ENCODE measurements at regions not wholly inside any gene's neighbourhood (a gene's known extent, or its start where the extent isn't known, plus 50 kb on each side); places are given as distances from the start of the nearest gene placed in this dataset.

DNA sequence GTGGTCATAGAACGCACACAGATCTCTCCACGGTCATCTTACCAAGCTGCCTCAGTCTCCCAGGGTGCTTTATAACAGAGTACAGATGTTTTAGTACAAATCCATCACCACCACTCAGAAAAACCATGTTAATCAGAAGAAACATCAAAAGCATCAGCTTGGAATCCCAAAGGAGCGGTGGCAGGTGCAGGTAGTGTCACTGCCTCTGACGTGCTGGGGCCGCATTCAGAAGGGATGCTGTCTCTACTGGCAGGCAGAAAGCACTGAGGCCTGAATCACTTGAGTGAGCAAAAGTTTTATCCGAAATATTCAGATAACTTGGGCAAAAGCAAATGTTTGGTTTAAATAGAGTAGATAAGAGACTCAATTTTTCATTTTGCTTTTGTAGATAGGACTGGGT is 448.4 kb upstream of the ZNF608 start:
- no peak for DNase-seq (ENCODE audit: low read depth, low spot score)
- TF ChIP-seq, protein P1, sequence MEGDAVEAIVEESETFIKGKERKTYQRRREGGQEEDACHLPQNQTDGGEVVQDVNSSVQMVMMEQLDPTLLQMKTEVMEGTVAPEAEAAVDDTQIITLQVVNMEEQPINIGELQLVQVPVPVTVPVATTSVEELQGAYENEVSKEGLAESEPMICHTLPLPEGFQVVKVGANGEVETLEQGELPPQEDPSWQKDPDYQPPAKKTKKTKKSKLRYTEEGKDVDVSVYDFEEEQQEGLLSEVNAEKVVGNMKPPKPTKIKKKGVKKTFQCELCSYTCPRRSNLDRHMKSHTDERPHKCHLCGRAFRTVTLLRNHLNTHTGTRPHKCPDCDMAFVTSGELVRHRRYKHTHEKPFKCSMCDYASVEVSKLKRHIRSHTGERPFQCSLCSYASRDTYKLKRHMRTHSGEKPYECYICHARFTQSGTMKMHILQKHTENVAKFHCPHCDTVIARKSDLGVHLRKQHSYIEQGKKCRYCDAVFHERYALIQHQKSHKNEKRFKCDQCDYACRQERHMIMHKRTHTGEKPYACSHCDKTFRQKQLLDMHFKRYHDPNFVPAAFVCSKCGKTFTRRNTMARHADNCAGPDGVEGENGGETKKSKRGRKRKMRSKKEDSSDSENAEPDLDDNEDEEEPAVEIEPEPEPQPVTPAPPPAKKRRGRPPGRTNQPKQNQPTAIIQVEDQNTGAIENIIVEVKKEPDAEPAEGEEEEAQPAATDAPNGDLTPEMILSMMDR (IDR thresholded peaks at IDR 0.05; ENCODE audit: insufficient read depth, low read length, missing control alignments) = no peak
- POLR2A ChIA-PET = no interaction called here
- CTCF ChIA-PET = no interaction called here
- H3K4me3 ChIP-seq (ENCODE audit: low read depth, low read length) = no peak overlapping the region

DNA sequence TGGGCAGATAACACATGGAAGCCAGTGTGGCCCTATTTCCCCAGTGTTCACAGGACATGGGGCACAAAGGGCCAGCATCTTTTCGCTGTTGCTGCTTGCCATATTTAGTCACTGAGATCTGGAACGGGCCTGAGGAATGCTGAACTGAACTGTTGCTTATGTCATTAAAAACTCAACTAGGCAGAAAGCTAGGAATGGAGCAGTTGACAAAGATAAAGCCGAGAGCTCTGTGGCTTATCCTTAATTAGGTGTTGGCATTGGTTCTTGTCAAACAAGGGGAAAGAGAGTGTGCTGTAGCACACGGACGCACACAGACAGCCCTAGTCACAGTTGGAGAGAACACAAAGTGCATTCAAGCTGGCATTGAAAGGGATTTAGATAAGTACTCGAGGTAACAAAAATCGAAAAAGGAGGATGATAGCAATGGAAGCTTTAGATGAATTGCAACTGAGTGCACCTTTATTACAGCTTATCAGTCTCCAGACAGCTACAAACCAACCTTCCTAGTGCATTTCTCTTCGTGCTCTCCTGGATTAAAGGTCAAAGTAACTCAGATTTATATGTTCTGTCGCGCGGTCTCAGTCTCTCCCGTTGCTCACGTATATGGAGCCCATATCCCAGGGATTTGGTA is 450.2 kb upstream of the ZNF608 start:
- ChIA-PET POLR2A (no interaction called here), CTCF (no interaction called here)
- TF ChIP-seq, protein P1 (IDR thresholded peaks at IDR 0.05; ENCODE audit: insufficient read depth, low read length, missing control alignments) = no peak
- H3K4me3 ChIP-seq (ENCODE audit: low read depth, low read length) = no peak overlapping the region
- no peak for DNase-seq (ENCODE audit: low read depth, low spot score)

DNA sequence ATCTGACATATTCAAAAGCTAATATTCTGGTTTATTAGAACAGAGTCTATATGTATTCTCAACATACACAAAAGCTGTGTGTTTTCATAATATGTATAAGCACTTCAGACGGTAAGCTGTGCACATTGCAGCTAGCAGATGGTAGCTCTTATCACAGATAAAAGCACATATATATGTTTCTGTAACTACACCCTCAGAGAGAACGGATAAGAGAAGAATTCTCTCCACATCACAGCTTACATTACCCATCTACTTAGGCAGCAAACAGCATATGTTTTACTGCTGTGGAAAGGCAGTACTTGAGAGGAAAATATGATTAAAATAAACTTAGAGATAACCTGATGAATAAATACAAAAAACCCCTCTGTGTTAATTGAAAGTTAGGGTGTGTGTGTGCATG is 450.9 kb upstream of the ZNF608 start:
- ChIA-PET CTCF (no interaction called here), POLR2A (no interaction called here)
- no peak for DNase-seq (ENCODE audit: low read depth, low spot score)
- no peak overlapping the region for H3K4me3 ChIP-seq (ENCODE audit: low read depth, low read length)
- TF ChIP-seq, protein P1 (IDR thresholded peaks at IDR 0.05; ENCODE audit: insufficient read depth, low read length, missing control alignments) = no peak

DNA sequence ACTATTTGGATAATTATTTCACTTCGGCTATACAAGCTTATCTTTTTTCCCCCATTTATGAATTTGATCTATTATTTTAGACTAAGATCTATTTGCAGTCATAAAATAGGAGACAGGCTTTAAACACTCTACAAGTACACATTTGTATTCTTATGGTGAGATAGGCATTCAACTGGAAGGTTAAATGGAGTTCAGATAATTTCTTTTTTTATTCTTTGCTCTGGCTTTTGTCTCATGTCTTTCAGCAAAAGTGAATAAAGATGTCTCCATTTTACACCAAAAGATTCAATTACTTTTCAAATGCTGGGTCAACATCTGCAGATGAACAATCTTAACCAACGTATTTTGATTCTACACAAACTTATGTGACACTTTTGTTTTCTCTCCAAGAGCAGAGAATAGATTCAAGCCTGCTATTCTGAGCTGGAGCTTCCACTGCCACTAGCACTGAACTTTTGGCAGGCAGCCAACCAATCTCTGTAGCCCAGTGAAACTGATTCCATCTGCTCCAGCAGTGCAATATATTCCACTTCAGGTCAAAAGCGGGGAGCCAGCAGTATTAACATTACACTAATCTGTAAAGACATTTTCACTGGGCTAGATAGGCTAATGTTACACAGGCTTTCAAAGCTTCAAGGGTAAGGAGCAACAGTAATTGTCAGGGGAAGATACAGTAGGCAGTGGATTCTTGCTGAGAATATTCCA is 452.0 kb upstream of the ZNF608 start:
- H3K4me3 ChIP-seq (ENCODE audit: low read depth, low read length) = no peak overlapping the region
- DNase-seq (ENCODE audit: low read depth, low spot score) = peak; percentile 29
- CTCF ChIA-PET = no interaction called here
- TF ChIP-seq, protein P1 (IDR thresholded peaks at IDR 0.05; ENCODE audit: insufficient read depth, low read length, missing control alignments) = no peak
- POLR2A ChIA-PET = no interaction called here

DNA sequence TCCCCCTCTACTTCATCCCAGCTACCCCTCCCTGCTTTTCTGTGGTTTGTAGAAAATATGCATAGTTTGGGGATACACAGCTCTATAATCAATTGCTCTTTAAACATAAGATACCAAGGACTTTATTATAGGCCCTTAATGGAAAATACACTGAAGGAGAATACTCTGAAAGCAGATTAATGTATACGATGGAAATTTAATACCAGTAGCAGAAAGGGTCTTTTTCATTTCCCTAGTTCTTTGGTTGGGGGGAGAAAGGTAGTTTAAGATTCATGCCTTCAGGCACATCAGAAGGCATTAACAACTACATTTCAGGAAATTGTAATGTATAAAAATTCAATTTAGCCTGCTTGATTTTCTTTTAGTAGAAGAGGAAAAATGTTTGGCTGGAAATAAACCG is 452.9 kb upstream of the ZNF608 start:
- TF ChIP-seq, protein P1 (IDR thresholded peaks at IDR 0.05; ENCODE audit: insufficient read depth, low read length, missing control alignments) = no peak
- ChIA-PET POLR2A (no interaction called here), CTCF (no interaction called here)

DNA sequence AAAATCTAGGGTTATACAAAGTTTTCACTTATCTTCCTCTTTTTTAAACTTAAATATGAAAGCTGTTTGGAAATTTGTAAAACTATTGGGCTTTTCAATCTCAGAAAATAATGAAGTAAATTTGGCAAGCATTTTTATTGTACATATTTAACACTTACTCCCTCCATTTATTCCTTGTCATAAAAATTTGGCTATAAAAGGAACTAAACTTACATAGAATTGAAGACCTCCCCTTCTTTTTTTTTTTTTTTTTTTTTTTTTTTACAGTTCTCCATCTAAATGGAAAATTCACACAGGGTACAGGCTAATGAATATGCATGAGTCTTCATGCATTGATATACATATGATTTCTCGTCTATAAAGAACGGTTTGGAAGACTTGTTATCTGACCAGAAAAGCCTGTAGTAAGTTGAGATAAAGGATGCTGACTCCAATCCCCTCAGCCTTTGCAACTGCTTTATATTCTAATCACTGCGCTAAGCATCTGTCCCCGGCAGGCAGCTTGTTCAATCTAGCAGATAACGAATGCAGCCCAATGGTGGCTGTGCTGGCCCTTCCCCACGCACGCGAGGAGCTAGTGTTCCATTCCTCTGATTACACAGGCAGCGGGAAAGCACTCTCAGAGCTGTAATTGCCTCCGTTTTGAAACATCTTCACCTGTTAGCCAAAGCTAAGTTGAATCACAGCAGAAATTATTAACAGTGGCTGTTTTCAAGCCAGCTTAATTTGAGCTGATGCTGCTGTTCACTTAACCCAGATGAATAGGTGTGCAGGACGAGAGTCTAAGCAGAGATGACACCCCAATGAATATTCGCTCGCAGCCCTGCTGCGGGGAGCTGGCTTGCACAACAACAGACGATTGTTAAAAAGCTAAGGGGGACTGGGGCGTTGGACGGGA is 453.8 kb upstream of the ZNF608 start:
- DNase-seq (ENCODE audit: low read depth, low spot score) = no peak
- TF ChIP-seq, protein P1 (IDR thresholded peaks at IDR 0.05; ENCODE audit: insufficient read depth, low read length, missing control alignments) = no peak
- ChIA-PET CTCF (interaction anchor here (1.2 kb wide), 1 partner anchor 9 kb away, joined by 3 read pairs; no protein-coding TSS in a partner anchor), POLR2A (no interaction called here)
- peak overlapping the region; percentile 49 for H3K4me3 ChIP-seq (ENCODE audit: low read depth, low read length)

More for the DNA sequence above, 452.9 kb upstream of the ZNF608 start:
- no peak for DNase-seq (ENCODE audit: low read depth, low spot score)
- no peak overlapping the region for H3K4me3 ChIP-seq (ENCODE audit: low read depth, low read length)
